GM23338 (cell line): ENCODE measurements at regions not wholly inside any gene's neighbourhood (a gene's known extent, or its start where the extent isn't known, plus 50 kb on each side); places are given as distances from the start of the nearest gene placed in this dataset.

Source experiments
- ATAC-seq: fragments of 200-7000 bp; cut with Tn5 transposase; 3 replicates; pipeline ENCODE4 v1.9.1; 2020
- DNase-seq: peaks from one replicate; pipeline ENCODE4 v3.0.0-alpha.2; 2015; ENCODE audit warnings: low spot score
- H2AFZ ChIP-seq: fragments of 200-600 bp; sonication (generic); 2 replicates; pipeline ENCODE4 v1.8.0; 2016; ENCODE audit warnings: antibody characterized with exemption, mild to moderate bottlenecking, moderate library complexity
- H3F3A ChIP-seq: fragments of 200-600 bp; sonication (generic); replicated peaks from 2 replicates; pipeline ENCODE4 v1.8.0; 2017; ENCODE audit warnings: antibody characterized with exemption, mixed run types, low read depth
- H3K27ac ChIP-seq: fragments of 200-600 bp; sonication (generic); 2 replicates; pipeline ENCODE4 v1.6.1; 2016; ENCODE audit warnings: low read depth
- H3K27me3 ChIP-seq: fragments of 200-600 bp; sonication (generic); 2 replicates; pipeline ENCODE4 v1.8.0; 2016; ENCODE audit warnings: mild to moderate bottlenecking, mixed run types, moderate library complexity; ENCODE audit not compliant: insufficient read depth
- H3K36me3 ChIP-seq: fragments of 200-600 bp; sonication (generic); 2 replicates; pipeline ENCODE4 v1.8.0; 2016; ENCODE audit warnings: mild to moderate bottlenecking; ENCODE audit not compliant: insufficient read depth
- H3K4me1 ChIP-seq: fragments of 200-600 bp; sonication (generic); 2 replicates; pipeline ENCODE4 v1.8.0; 2016; ENCODE audit warnings: mild to moderate bottlenecking, moderate library complexity; ENCODE audit not compliant: insufficient read depth
- H3K4me2 ChIP-seq: fragments of 200-600 bp; sonication (generic); 2 replicates; pipeline ENCODE4 v1.7.1; 2017; ENCODE audit warnings: mixed run types
- H3K4me3 ChIP-seq: fragments of 200-600 bp; sonication (generic); 2 replicates; pipeline ENCODE4 v1.6.1; 2016; ENCODE audit warnings: mixed run types
- H3K79me2 ChIP-seq: fragments of 200-600 bp; sonication (generic); replicated peaks from 2 replicates; pipeline ENCODE4 v1.8.0; 2017; ENCODE audit warnings: mild to moderate bottlenecking; ENCODE audit not compliant: insufficient read depth
- H3K9me2 ChIP-seq: fragments of 200-600 bp; sonication (generic); 2 replicates; pipeline ENCODE4 v1.8.0; 2017; ENCODE audit not compliant: insufficient read depth
- H4K20me1 ChIP-seq: fragments of 200-600 bp; sonication (generic); replicated peaks from 2 replicates; pipeline ENCODE4 v1.8.0; 2017; ENCODE audit warnings: mild to moderate bottlenecking; ENCODE audit not compliant: insufficient read depth
- H3K27ac Mint-ChIP-seq: 2 replicates; pipeline ENCODE4 v1.8.0; 2020; ENCODE audit warnings: inconsistent platforms, mild to moderate bottlenecking, moderate library complexity, mixed read lengths
- H3K27me3 Mint-ChIP-seq: 3 replicates; pipeline ENCODE4 v1.8.0; 2022; ENCODE audit warnings: low read depth, mild to moderate bottlenecking, moderate library complexity, mixed read lengths, inconsistent platforms; ENCODE audit not compliant: insufficient read depth, poor library complexity
- H3K36me3 Mint-ChIP-seq: 3 replicates; pipeline ENCODE4 v1.8.0; 2021; ENCODE audit warnings: low read depth, mild to moderate bottlenecking, inconsistent platforms, moderate library complexity, mixed read lengths
- H3K4me1 Mint-ChIP-seq: 3 replicates; pipeline ENCODE4 v1.8.0; 2020; ENCODE audit warnings: mild to moderate bottlenecking, inconsistent platforms, mixed read lengths
- H3K4me3 Mint-ChIP-seq: 3 replicates; pipeline ENCODE4 v1.8.0; 2021; ENCODE audit warnings: moderate library complexity, mild to moderate bottlenecking, inconsistent platforms, mixed read lengths
- H3K9me3 Mint-ChIP-seq: 3 replicates; pipeline ENCODE4 v1.8.0; 2020; ENCODE audit warnings: moderate library complexity, mild to moderate bottlenecking, inconsistent platforms, mixed read lengths
- CREB1 ChIP-seq: fragments of 250-450 bp; sonication (Bioruptor Pico); IDR thresholded peaks from 2 replicates; pipeline ENCODE4 v1.5.0; 2020; ENCODE audit warnings: low read depth, mild to moderate bottlenecking, moderate library complexity
- ETS1 ChIP-seq: IDR thresholded peaks from 2 replicates; pipeline ENCODE4 v1.6.1; 2016; ENCODE audit warnings: antibody characterized with exemption
- EZH2 ChIP-seq: fragments of 200-600 bp; sonication (generic); IDR thresholded peaks from one replicate; pipeline ENCODE4 v1.8.0; 2017; ENCODE audit warnings: antibody characterized with exemption, mild to moderate bottlenecking, low read depth; ENCODE audit not compliant: unreplicated experiment
- EZH2phosphoT487 ChIP-seq: fragments of 200-600 bp; sonication (generic); IDR thresholded peaks from one replicate; pipeline ENCODE4 v1.8.1; 2018; ENCODE audit warnings: antibody characterized with exemption; ENCODE audit not compliant: unreplicated experiment
- JUNB ChIP-seq: IDR thresholded peaks from one replicate; pipeline ENCODE4 v1.6.1; 2016; ENCODE audit warnings: antibody characterized with exemption; ENCODE audit not compliant: unreplicated experiment
- NANOG ChIP-seq: IDR thresholded peaks from 2 replicates; pipeline ENCODE4 v1.6.1; 2016; ENCODE audit warnings: antibody characterized with exemption, borderline replicate concordance
- POLR2AphosphoS5 ChIP-seq: IDR thresholded peaks from 2 replicates; pipeline ENCODE4 v1.6.1; 2016; ENCODE audit warnings: antibody characterized with exemption, low read depth
- REST ChIP-seq: IDR thresholded peaks from one replicate; pipeline ENCODE4 v1.6.1; 2018; ENCODE audit warnings: antibody characterized with exemption; ENCODE audit not compliant: unreplicated experiment
- STAT1 ChIP-seq: IDR thresholded peaks from one replicate; pipeline ENCODE4 v1.6.1; 2016; ENCODE audit warnings: antibody characterized with exemption; ENCODE audit not compliant: unreplicated experiment
- ZNF114 ChIP-seq: fragments of 250-450 bp; sonication (Bioruptor Pico); IDR thresholded peaks from 2 replicates; pipeline ENCODE4 v1.5.0; 2020; ENCODE audit warnings: mild to moderate bottlenecking, moderate library complexity
- ZNF331 ChIP-seq: fragments of 250-450 bp; sonication (Bioruptor Pico); IDR thresholded peaks from 2 replicates; pipeline ENCODE4 v1.5.0; 2020; ENCODE audit warnings: low read depth, mild to moderate bottlenecking, moderate library complexity

- H3K4me3 ChIP-seq = no peak overlapping the region
- H3K9me3 Mint-ChIP-seq = no peaks in the 10 kb centered on the region; the same call in 2 of the 3 replicates
- peaks cover 10% of the 10 kb centered on the region; the same call in 1 of the 2 replicates for H3K9me2 ChIP-seq
- no peak overlapping the region for H3K4me2 ChIP-seq
- DNase-seq (no peak), ATAC-seq (no peak)
- no peak overlapping the region for H3K27ac ChIP-seq
- no peaks in the 10 kb centered on the region for H3F3A ChIP-seq
- no peaks in the 10 kb centered on the region for H3K4me1 ChIP-seq
- H4K20me1 ChIP-seq = no peaks in the 10 kb centered on the region
- peaks cover 6% of the 10 kb centered on the region for H3K27me3 Mint-ChIP-seq
- no peaks in the 10 kb centered on the region for H3K36me3 Mint-ChIP-seq
- TF ChIP-seq JUNB (no peak), EZH2 (no peak), EZH2phosphoT487 (no peak), CREB1 (CRISPR knock-in tag) (no peak), ETS1 (no peak), STAT1 (no peak)
- no peaks in the 10 kb centered on the region for H3K36me3 ChIP-seq
- no peaks in the 10 kb centered on the region for H3K27me3 ChIP-seq
- H3K27ac Mint-ChIP-seq = no peak overlapping the region
- H3K4me3 Mint-ChIP-seq = no peak overlapping the region
- no peak overlapping the region for H2AFZ ChIP-seq
- peaks cover 15% of the 10 kb centered on the region for H3K4me1 Mint-ChIP-seq
- no peaks in the 10 kb centered on the region for H3K79me2 ChIP-seq
These were observed 491.7 kb downstream of the CCDC171 start for GRCh38 chr9:16044579-16044881.

GRCh38 chr9:16045651-16046280, 492.9 kb downstream of the CCDC171 start:
- no peaks in the 10 kb centered on the region for H3K9me3 Mint-ChIP-seq
- no peak overlapping the region for H3K27ac Mint-ChIP-seq
- Histone ChIP-seq H3K4me1 (no peaks in the 10 kb centered on the region), H2AFZ (no peak overlapping the region), H3K4me2 (no peak overlapping the region), H3K79me2 (no peaks in the 10 kb centered on the region), H3K9me2 (0 out of 2 replicates have a peak, but pooled peaks cover 4% of the 10 kb centered on the region), H3K4me3 (no peak overlapping the region), H3F3A (no peaks in the 10 kb centered on the region), H3K36me3 (no peaks in the 10 kb centered on the region), H3K27me3 (no peaks in the 10 kb centered on the region), H4K20me1 (no peaks in the 10 kb centered on the region), H3K27ac (no peak overlapping the region)
- H3K4me1 Mint-ChIP-seq = peaks cover 5% of the 10 kb centered on the region; the same call in 2 of the 3 replicates
- no peak for TF ChIP-seq EZH2phosphoT487
- H3K4me3 Mint-ChIP-seq = no peak overlapping the region
- H3K36me3 Mint-ChIP-seq = no peaks in the 10 kb centered on the region
- peaks cover 4% of the 10 kb centered on the region for H3K27me3 Mint-ChIP-seq
- DNase-seq (no peak), ATAC-seq (no peak)

GRCh38 chr9:16046713-16047112, 493.9 kb downstream of the CCDC171 start:
- no peaks in the 10 kb centered on the region for H3F3A ChIP-seq
- H3K36me3 ChIP-seq = no peaks in the 10 kb centered on the region
- Mint-ChIP-seq H3K4me3 (no peak overlapping the region), H3K27ac (no peak overlapping the region), H3K4me1 (no peaks in the 10 kb centered on the region), H3K9me3 (no peaks in the 10 kb centered on the region), H3K27me3 (peaks cover 4% of the 10 kb centered on the region), H3K36me3 (no peaks in the 10 kb centered on the region)
- no peak for ATAC-seq
- no peak overlapping the region for H3K4me3 ChIP-seq
- DNase-seq = no peak
- no peaks in the 10 kb centered on the region for H3K4me1 ChIP-seq
- H2AFZ ChIP-seq = no peak overlapping the region
- no peaks in the 10 kb centered on the region for H3K27me3 ChIP-seq
- H3K79me2 ChIP-seq = no peaks in the 10 kb centered on the region
- H4K20me1 ChIP-seq = no peaks in the 10 kb centered on the region
- H3K27ac ChIP-seq = no peak overlapping the region
- H3K4me2 ChIP-seq = no peak overlapping the region
- 0 out of 2 replicates have a peak, but pooled peaks cover 4% of the 10 kb centered on the region for H3K9me2 ChIP-seq
- no peak for TF ChIP-seq CREB1 (CRISPR knock-in tag)
- no peak for TF ChIP-seq REST
- TF ChIP-seq JUNB = no peak
- no peak for TF ChIP-seq ZNF114 (CRISPR knock-in tag)
- TF ChIP-seq ETS1 = no peak
- TF ChIP-seq NANOG = no peak
- TF ChIP-seq POLR2AphosphoS5 = no peak
- no peak for TF ChIP-seq EZH2
- no peak for TF ChIP-seq STAT1
- TF ChIP-seq ZNF331 (CRISPR knock-in tag) = no peak
- no peak for TF ChIP-seq EZH2phosphoT487
